CMK (cell line): ENCODE measurements at regions not wholly inside any gene's neighbourhood (a gene's known extent, or its start where the extent isn't known, plus 50 kb on each side); places are given as distances from the start of the nearest gene placed in this dataset.
A peak's percentile ranks its signal among the peaks of the same experiment; 100 is the strongest.

Experiments
- DNase-seq: peaks from one replicate; pipeline ENCODE4 v3.0.0-alpha.2; 2010; ENCODE audit warnings: low read depth

DNA sequence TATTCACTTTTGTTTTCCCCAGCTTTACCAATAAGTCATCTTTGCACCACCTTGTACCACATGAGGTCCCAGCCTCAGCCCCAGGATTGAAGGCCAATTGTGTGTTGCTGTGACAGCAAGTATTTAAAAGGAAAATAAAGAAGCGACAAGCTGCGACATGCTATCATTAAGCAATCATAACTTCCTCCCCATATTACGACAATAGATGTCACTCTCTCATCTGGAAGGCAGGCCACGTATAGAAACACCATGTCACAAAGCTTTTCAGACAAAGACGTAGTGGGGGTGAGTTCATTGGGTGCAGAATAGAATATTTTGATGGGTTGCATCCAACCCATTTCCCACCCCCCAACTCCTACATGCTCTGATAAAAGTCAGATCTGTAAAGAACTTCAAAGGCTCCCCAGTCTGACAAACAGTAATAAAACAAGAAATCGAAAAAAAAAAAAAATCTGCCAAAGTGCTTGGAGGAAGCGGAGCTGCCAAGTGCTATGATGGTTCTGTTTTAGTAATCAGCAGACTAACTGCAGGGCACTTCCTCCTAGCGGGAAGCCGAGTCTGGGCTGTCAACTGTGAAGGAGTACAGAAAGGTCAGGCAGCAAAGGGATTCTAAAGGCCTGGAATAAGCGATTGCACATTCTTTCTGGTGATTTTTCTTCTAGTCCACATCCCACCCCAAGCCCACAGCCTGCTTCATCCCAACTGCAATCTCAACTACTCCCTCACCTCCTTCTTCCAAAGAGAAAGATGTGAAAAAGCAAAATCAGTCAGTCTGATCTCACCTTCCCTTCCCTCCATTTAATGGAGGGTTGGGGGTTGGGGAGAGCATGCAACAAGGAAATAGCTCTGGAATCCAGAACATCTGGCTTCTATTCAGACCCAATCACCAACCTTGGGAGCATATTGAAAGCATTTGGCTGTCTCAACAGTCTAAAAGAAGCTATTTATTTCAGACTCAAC is 131.4 kb upstream of the UBASH3B start:
- no peak for DNase-seq

DNA sequence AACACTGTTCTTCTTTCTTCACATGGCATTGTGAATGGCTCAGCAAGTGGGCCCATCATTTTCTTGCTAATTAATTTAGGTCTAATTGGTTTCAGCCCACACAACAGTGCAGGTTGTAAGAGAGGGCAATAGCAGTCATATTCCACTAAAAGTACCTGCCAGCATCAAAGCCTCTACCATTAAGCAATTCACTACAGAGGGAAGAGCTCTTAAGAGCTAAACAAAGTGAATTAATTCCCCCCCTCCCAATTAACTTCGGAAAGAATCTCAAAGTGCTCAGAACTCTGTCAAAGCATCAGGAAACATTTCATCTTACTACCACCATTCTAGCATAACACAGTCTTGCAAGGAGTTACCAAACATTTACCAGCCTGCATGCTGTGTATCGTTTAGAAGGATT is 133.9 kb upstream of the UBASH3B start:
- DNase-seq = no peak

GRCh38 chr11:122517403-122518379 is 137.8 kb upstream of the UBASH3B start:
- DNase-seq = no peak

DNA sequence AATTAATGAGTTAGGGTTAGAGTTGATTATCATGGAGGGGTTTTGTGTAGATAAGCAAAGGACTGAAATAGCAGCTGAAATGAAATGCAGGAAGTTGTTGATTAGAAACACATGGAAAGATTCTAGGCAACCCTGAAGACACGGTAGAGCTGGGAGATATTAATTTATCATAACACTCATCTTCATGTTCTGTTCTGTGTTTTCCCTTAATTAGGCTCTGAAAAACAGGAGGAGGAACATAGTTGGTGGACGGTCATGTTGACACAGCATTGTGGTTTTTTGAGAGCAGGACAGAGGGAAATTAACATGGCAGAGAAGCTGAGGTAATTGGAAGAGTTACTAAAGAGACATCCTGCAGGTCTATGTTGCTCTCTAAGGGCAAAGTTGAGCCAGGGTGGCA is 138.8 kb upstream of the UBASH3B start:
- DNase-seq = no peak

DNA sequence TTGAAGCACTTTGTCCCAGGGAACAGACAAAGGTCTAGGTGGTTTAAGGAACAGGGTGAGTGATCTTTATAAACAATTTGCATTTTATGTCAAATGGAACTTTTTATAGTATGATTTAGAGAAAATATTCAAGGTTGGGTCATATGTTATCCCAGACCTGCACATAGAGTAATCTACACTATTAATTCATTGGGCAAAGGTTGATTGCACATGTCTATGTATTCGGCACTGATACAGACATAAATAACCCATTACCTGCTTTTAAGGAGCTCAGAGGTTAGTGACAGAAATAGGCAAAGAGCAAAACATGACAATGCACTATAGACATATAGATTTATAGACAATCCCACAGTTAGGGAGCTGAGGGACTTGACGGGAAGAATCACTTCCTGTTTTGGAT is 141.5 kb upstream of the UBASH3B start:
- DNase-seq = no peak

- DNase-seq = no peak
Observed at GRCh38 chr11:122513328-122513727, 142.2 kb upstream of the UBASH3B start.

DNA sequence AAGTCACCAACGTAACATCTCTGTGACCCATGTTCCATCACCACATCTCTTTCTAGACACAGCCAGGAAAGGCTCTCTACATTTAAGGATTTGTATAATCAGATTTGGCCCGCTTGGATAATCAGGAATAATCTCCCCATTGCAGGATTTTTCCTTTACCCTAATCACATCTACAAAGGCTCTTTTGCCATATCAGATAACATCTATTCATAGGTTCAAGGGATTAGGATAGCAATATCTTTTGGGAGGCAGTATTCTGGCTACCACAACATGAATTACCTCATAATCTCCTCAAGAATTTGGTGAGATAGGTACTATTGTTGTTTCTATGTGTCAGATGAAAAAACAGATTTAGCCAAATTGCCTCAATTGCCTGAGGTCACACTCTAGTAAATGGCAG is 142.8 kb upstream of the UBASH3B start:
- DNase-seq = no peak

- DNase-seq = no peak
Observed at GRCh38 chr11:122509899-122510298, 145.6 kb upstream of the UBASH3B start.

GRCh38 chr11:122509091-122509490 is 146.4 kb upstream of the UBASH3B start:
- no peak for DNase-seq

DNA sequence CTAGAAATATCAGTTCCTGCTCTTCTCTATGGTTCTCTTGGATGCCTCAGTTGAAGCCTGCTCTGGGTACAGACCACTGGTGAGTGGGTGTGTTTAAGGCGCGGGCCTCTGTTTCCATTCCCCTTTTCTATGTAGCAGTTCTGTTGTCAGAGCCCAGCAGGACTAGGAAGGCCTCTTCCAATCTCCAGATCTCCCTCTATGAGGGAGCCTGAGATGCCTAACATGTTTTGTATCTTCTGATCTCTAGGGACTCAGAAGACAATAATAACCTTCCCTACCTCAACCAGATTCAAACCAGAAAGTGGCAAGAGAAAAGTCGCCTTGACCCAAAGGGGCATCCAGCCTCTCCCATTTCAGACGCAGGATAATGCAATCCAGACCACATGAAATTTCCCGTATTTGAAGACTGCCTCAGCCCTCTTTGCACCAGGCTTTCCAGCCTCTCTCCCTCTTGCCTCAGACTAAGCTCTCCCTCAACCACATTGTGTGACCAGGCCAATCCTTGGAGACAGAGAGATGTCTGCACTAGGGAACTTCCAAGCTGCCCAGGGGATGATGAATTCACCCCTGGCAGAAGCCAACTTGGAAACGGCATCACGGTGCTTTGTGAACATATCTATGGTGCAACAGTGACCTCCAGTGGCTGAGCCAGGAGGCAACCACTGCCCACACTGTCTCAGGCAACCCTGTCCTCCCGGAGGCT is 150.1 kb upstream of the UBASH3B start:
- DNase-seq = peak; percentile 73

DNA sequence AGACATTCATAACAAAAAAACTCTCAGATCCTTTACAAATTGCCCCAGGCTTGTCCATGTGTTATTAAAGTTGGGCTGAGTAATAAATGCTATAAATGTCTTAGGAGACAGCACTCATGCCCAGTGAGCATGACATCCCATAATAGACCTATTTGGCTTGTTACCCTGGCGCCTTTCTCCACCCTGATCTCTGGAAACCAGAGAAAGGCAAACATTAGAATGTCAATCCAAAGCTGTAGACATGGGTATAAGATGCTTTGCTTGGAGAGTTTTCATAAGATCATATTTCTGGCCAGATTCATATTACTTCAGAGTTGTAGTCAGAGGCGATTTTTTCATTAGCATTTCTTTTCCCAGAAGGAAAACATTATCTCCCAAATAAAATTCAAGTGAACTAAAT is 161.3 kb upstream of the UBASH3B start:
- DNase-seq = no peak

GRCh38 chr11:122491509-122491908 is 164.0 kb upstream of the UBASH3B start:
- peak; percentile 20 for DNase-seq

DNA sequence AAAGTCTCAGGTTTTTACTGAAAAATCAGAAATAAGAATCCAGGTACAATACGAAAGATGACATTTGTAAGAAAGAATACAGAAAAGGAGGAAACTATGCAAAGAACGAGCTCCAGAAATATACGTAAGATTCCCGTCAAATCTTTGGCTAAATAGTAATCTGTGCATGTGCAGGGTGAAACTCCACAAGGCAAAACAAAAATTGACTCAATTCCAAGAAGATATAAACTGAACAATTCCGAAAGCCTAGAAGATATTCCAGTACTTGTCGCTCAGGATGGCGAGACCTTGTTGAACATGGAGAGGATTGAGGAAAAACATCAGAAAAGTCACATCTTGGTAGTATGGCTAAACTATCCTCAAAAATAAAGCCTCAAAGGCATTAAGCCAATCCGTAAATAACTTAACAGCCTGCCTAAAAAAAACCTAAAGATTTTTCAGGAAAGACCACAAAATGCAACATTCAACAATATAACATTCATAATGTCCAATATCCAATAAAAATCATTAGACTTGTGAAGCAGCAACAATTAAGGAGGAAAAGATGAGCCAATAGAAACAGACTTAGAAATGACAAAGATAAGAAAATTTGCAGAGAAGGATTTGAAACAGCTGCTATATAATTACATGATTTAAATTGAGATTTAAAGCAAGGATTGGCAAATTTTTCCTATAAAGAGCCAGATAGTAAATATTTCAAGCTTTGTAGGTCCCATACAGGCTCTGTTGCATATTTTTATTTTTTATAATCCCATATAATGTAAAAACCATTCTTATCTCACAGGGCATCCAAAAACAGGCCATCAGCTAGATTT is 166.4 kb upstream of the UBASH3B start:
- no peak for DNase-seq

DNA sequence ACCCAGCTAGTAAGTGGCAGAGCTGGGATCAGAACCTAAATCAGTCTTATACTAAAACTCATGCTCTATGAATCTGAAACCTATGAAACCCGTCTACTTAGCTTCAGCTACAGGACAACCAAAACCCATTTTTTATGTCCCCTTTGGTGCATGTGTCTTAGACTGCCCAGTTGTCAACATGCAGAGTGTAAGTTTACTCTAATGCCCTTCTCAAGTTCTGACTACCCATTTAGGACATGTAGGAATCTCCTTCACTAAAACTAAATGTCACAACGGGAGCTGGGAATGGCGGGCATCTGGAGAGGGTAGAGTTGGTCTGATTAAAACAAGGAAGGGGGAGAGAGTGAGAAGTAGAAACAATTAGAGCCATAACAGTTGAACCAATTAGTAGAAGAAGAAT is 167.9 kb upstream of the UBASH3B start:
- no peak for DNase-seq

GRCh38 chr11:122486793-122487495 is 168.6 kb upstream of the UBASH3B start:
- peak; percentile 30 for DNase-seq

DNA sequence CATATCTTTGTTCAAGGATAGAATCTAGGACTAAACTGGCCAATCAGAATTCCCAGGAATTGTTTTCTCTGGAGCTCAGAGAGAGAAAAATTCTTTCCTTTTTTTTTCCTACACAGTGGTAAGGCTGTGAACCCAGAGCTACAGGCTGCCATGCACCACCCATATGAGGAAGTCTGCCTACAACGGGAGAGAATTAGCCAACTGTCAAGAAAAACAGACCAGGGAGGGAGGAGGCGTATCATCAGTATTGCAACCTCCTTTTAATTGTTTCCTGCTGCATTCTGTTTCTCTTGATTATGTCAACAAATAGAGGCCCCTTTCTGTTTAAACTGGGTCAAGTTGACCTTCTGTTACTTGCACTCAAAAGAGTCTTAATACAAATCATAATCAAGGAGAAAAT is 176.5 kb upstream of the UBASH3B start:
- DNase-seq = no peak

DNA sequence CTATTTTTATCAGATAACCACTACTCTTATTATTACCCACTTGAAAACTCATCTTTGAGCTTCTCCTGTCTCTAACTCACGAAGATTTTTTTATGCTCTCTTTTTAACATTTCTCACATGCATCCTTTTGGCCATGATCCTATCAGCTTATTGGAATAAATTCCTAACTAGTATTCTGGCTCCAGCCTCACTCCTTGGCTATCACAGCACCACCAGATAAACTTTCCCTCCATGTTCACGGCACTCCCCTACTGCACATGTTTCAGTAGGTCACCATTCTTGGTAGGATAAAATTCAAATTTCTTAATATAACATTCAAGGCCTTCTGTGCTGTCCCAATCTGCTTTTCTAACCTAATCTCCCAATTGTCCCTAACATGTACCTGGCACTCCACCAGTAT is 186.6 kb upstream of the UBASH3B start:
- DNase-seq = no peak

DNA sequence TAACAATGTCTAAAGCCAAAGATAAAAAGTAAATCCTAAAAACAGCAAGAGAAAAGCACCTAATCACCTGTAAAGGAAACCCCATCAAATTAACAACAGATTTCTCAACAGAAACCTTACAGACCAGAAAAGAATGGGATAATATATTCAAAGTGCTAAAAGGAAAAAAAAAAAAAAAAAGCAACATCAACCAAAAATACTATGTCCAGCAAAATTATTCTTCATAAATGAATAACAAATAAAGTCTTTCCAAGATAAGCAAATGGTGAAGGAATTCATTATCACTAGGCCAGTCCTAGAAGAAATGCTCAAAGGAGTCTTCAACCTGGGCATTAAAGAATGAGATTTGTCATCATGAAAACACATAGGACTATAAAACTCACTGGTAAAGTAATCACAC is 192.0 kb upstream of the UBASH3B start:
- no peak for DNase-seq

- DNase-seq = no peak
Observed at GRCh38 chr11:122459064-122459463, 196.5 kb upstream of the UBASH3B start.

DNA sequence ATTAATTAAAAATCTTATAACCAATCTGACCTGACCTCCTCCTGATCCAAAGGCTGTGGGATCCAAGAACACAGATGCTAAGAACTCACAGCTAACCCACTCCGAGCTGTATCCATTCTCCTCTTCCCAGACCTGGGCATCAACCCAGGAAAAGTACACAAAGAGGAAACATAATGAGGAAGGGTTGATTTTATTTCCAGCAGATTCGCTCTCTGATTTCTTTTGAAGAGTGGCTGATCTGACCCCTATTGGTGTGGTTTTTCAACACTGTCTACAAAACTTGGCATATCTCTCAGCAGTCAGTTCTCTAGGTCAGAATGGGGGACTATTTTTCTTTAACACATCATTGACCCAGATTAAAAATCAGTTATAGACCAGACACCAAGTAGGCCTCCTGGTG is 201.9 kb upstream of the UBASH3B start:
- no peak for DNase-seq

GRCh38 chr11:122451911-122452310 is 203.6 kb upstream of the UBASH3B start:
- no peak for DNase-seq
